GM12878 (cell line): ENCODE measurements at regions not wholly inside any gene's neighbourhood (a gene's known extent, or its start where the extent isn't known, plus 50 kb on each side); places are given as distances from the start of the nearest gene placed in this dataset.

ENCODE experiments used
- CEBPB ChIP-seq, 2 experiments: fragments of 150-350 bp in 1 of 2; IDR thresholded peaks; 2 replicates each; pipeline ENCODE4 v1.6.1; 2012 to 2014; ENCODE audit warnings: low read depth in 2 of 2, low read length in 2 of 2, borderline replicate concordance in 1 of 2, inconsistent platforms in 1 of 2
- MXI1 ChIP-seq: fragments of 150-350 bp; IDR thresholded peaks from 2 replicates; pipeline ENCODE4 v1.6.1; 2011; ENCODE audit warnings: low read depth, mild to moderate bottlenecking, inconsistent platforms, low read length, improper control_type of control experiment
- POLR2A ChIP-seq: IDR thresholded peaks from 2 replicates; pipeline ENCODE4 v1.6.1; 2011; ENCODE audit warnings: low read depth, mild to moderate bottlenecking, low read length
- TF ChIP-seq, protein P1 (sequence below): IDR thresholded peaks from 2 replicates; pipeline ENCODE4 v1.6.1; 2011; ENCODE audit warnings: borderline replicate concordance, low read depth, mild to moderate bottlenecking, moderate library complexity, mixed read lengths, low read length; ENCODE audit not compliant: insufficient read depth; ENCODE audit errors: extremely low read length
- TF ChIP-seq, protein P2 (sequence below): IDR thresholded peaks from 2 replicates; pipeline ENCODE4 v1.6.1; 2011; ENCODE audit warnings: low read depth, mild to moderate bottlenecking, low read length, moderate library complexity, borderline replicate concordance; ENCODE audit errors: extremely low read depth
- TF ChIP-seq, protein P3 (sequence below), 3 experiments: IDR thresholded peaks in 2 of 3; conservative IDR thresholded peaks in 1 of 3; 2 replicates each; pipeline ENCODE4 v1.5.1; 2011; ENCODE audit warnings: low read depth in 3 of 3, low read length in 3 of 3, mild to moderate bottlenecking in 3 of 3, control low read depth in 2 of 3, moderate library complexity in 2 of 3, inconsistent platforms in 1 of 3, mixed read lengths in 1 of 3; ENCODE audit not compliant: control insufficient read depth in 2 of 3, insufficient read depth in 1 of 3; ENCODE audit errors: extremely low read depth in 1 of 3

DNA sequence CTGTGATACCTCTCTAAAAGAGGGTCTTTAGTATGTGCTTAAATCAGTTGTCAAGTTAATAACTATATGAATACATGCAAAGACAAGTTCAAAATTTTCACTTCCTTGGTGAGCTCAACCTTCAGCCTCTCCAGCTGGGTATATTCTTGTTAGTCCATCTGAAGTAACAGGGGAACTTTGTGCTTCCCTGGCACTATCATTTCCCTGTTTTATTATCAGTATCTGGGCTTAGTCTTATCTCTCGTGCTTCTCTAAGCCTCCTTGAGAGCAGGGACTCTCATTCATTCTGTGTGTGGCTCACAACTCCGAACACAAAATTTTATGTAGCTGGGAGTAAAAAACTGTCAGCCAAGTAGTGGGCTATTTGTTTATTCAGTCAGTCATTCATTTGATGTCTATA is 175.9 kb upstream of the MAP3K1 start:
- TF ChIP-seq CEBPB (IDR thresholded peaks at IDR 0.05; ENCODE audit: borderline replicate concordance in 1 of 2, low read depth in 2 of 2, low read length in 2 of 2) (no peak), MXI1 (no peak), POLR2A (no peak)
- TF ChIP-seq, protein P1, sequence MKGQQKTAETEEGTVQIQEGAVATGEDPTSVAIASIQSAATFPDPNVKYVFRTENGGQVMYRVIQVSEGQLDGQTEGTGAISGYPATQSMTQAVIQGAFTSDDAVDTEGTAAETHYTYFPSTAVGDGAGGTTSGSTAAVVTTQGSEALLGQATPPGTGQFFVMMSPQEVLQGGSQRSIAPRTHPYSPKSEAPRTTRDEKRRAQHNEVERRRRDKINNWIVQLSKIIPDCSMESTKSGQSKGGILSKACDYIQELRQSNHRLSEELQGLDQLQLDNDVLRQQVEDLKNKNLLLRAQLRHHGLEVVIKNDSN, result no peak
- TF ChIP-seq, protein P2, sequence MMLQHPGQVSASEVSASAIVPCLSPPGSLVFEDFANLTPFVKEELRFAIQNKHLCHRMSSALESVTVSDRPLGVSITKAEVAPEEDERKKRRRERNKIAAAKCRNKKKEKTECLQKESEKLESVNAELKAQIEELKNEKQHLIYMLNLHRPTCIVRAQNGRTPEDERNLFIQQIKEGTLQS, result no peak
- TF ChIP-seq, protein P3, sequence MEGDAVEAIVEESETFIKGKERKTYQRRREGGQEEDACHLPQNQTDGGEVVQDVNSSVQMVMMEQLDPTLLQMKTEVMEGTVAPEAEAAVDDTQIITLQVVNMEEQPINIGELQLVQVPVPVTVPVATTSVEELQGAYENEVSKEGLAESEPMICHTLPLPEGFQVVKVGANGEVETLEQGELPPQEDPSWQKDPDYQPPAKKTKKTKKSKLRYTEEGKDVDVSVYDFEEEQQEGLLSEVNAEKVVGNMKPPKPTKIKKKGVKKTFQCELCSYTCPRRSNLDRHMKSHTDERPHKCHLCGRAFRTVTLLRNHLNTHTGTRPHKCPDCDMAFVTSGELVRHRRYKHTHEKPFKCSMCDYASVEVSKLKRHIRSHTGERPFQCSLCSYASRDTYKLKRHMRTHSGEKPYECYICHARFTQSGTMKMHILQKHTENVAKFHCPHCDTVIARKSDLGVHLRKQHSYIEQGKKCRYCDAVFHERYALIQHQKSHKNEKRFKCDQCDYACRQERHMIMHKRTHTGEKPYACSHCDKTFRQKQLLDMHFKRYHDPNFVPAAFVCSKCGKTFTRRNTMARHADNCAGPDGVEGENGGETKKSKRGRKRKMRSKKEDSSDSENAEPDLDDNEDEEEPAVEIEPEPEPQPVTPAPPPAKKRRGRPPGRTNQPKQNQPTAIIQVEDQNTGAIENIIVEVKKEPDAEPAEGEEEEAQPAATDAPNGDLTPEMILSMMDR (IDR thresholded peaks at IDR 0.05 in 2 of 3, conservative IDR thresholded peaks at IDR 0.05 in 1 of 3; ENCODE audit: control insufficient read depth in 2 of 3, extremely low read depth in 1 of 3, insufficient read depth in 1 of 3, low read depth in 3 of 3, low read length in 3 of 3), result no peak
